Activated CD8-positive, alpha-beta memory T cell treated with anti-CD3 and anti-CD28 coated beads for 1 hour (primary cell): ENCODE measurements at regions not wholly inside any gene's neighbourhood (a gene's known extent, or its start where the extent isn't known, plus 50 kb on each side); places are given as distances from the start of the nearest gene placed in this dataset.

Experiments
- DNase-seq, 2 donors: peaks; one replicate each; pipeline ENCODE4 v3.0.0-alpha.2; 2020; ENCODE audit warnings: low read depth in 1 of 2; ENCODE audit errors: extremely low read depth in 1 of 2

GRCh38 chr3:177300039-177300833 lies 103.0 kb upstream of the TBL1XR1 start:
- no peak for DNase-seq

- DNase-seq, result no peak
Observed at GRCh38 chr3:177300842-177301241, 103.6 kb upstream of the TBL1XR1 start.

DNA sequence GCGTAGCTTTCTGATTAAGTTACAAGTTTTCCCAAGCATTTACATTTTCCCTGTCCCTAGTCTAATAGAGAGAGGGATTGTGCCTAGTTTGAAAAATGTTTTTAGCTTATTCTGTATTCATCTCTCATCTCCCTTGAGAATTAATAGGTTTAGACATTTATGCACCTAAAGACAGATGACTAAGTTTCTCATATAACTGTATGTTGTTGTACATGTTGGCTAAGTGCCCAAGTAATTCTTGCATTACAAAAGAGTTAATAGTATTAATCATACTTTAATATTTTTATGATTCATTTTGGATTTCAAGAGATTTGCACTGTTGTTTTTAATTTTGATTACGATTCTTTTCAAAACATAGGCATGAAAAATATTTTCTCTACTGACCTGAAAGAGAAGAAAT lies 109.0 kb upstream of the TBL1XR1 start:
- no peak for DNase-seq

DNA sequence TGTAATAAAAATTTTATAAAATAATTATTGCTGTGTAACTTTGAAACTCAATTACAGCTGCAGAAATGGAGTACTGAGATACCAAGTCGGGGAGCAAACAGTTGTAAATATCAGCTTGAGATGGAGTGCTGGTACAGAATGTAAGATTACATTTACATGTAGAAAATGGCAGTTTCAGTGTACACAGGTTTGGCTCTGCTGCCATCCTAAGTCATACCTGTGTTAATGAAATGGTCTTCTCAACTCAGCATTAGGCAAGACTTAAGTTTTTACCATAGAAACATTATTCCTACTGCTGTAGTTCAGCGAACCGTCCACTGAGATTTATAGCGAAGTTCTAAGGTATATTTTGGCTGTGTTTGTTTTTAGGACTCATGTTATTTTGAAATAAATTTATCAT lies 110.1 kb upstream of the TBL1XR1 start:
- no peak for DNase-seq

DNA sequence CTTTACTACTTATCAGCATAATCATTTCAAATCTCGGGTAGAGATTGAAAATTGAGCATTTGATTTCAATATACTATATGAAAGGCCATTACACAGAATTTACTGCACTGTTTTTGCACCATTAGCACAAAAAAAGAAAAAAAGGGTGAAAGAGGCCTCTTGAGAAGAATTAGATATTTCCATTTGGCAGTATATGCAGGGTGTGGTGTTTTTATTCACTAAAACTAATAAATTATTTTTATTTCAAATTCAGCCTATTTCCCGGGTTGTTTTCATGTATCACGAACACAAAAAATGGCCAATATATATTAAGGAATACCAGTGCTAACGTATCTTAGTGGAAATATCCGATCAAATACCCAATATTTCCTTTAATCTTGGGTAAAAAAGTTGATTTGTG lies 110.5 kb upstream of the TBL1XR1 start:
- no peak for DNase-seq

- no peak for DNase-seq
Observed at GRCh38 chr3:177308286-177308685, 111.0 kb upstream of the TBL1XR1 start.

DNA sequence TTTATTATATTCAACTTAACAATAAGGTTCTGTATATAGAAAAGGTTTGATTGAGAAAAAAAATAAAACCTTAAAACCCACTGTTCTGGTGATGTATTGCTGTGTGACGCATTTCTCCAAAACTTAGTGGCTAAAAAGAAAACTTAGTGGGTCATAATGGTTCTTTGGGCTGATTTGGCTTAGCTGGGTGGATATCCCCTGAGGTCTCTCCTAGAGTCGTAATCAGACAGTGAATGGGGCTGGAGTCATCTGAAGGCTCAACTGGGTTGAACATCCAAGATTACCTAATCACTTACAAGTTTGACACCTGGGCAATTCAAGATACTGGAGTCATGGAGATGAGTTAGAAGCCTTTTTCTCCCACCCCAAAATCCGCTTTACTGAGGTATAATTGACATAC lies 111.6 kb upstream of the TBL1XR1 start:
- no peak for DNase-seq

DNA sequence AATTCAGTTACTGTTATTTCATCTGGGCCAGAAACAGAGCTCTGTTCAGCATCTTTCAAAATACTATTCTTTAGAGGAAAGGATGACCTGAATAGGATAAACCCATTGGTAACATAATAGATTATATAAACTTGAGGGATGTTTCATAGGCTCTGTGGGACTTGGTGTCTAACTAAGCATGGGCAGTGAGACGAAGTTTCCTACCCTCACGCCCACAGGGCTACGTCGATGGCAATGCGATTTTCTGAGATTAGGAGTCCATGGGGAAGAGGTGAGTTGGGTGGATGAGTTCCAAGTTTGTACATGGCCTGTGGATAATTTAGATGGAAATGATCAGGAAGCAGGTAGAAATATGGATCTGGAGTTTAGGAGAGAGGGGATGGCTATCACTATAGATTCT lies 115.2 kb upstream of the TBL1XR1 start:
- no peak for DNase-seq

GRCh38 chr3:177314897-177315296 lies 117.6 kb upstream of the TBL1XR1 start:
- no peak for DNase-seq

GRCh38 chr3:177317247-177317646 lies 120.0 kb upstream of the TBL1XR1 start:
- DNase-seq, result no peak

DNA sequence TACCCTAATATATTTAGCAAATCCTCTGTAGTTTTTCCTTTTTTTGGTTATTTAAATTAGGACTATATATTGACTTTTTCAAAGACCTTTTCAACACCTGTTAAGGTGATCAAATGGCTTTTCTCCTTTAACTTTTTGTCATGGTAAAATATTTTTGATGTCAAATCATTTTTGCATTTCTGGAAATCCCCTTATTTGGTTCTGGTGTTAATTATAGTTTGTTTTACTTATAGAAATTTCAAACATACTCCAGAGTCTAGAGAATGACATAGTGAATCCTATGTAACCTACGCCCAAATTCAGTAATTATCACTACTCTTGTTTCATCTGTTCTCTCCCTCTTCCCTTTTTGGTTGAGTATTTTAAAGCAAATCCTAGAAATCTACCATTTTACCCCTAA lies 121.3 kb upstream of the TBL1XR1 start:
- DNase-seq, result no peak

DNA sequence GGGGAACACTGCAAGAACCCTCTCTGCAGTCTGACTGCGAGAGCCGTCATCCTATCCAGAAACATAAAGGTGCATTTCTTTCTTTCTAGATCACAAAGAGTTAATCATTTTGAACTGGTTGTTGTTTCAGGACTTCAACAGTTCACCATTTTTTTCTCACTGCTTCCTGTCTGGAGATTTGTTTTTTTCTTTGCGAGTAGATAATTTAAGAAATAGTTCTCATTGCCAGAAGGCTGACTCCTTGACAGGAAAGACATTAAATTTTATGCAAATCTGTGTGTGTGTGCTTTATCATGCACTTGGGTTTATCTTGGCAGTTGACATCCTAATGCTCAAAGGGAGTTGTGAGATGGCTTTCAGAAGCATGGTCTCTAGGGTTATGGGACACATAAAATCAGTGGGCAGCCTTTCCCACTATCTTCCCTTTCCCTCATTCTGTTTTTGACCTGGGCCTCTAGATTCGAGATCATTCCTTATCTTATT lies 123.5 kb upstream of the TBL1XR1 start:
- no peak for DNase-seq

DNA sequence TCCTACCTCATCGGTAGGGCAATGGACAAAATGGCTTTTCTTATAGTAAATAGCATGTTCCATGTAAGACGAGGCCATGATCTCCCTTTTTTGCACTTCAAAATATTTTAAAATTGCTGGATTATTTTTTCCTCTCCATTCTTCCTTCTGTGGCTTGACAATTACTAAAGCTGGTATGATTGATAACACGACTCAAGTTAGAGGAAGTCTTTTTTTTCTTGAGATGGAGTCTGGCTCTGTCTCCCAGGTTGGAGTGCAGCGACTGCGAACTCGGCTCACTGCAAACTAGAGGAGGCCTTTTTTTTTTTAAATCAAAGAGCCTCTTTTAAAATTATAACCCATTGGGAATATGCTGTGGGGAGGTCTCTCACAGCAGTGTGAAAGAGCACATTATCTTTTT lies 124.5 kb upstream of the TBL1XR1 start:
- DNase-seq, result no peak

DNA sequence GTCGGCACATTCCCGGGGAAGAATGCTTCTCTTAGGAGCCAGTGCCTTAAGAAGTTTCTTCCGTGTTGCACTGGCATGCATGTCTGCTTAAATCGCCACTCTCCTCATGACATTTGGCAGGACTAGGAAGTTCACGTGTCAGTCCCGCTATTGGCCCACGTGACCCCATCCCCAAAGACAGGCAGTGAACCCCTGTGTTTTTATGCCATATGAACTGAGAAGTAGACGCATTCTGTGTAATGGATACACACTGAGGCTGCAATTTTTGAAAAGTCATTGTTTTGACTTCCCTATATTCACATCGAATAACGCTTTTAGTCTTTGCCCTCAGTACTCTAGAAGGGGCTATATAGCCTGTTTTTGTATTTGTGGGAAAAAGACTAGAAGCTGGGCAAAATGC lies 125.6 kb upstream of the TBL1XR1 start:
- DNase-seq, result no peak

DNA sequence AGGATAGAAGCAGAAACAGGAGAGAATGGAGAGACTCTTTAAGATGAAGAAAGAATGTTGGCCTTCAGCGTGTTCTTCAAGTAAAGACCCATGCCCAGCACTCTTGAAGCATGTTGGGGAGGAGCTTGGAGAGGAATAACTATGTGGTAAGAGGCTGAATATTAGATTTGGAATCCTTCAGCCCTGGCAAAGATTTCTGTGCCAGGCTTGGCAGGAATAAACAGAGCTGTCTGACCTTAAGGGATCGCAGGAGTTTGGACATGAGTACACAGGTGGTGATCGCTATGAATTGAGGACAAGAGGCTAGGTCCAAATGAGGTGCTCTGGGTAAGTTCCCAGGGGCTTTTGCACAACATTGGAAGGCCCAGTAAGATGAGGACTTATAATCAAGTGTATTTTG lies 132.6 kb upstream of the TBL1XR1 start:
- DNase-seq, result no peak

GRCh38 chr3:177330779-177331178 lies 133.5 kb upstream of the TBL1XR1 start:
- no peak for DNase-seq

- no peak for DNase-seq
Observed at GRCh38 chr3:177331203-177331835, 134.0 kb upstream of the TBL1XR1 start.

- no peak for DNase-seq
Observed at GRCh38 chr3:177332955-177333354, 135.7 kb upstream of the TBL1XR1 start.

GRCh38 chr3:177333533-177334520 lies 136.5 kb upstream of the TBL1XR1 start:
- no peak for DNase-seq

- no peak for DNase-seq
Observed at GRCh38 chr3:177334803-177335202, 137.5 kb upstream of the TBL1XR1 start.

DNA sequence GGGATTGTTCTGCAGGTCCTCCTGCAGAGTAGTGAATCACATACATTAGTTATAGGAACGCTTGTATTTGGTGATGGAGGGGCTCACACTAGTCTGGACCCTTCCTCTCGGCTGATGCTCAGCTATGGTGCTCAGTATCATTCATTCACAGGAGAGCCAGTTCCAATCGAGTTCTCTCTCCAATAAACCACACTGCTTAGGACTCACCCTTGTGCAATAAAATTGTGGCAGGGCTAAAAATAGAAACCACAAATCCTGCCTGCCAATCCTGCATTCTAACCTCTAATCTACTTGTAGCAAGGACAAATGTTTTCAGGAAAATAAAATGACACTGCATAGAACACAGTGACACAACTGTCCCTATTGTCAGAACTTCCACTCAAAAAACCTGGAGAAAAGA lies 138.4 kb upstream of the TBL1XR1 start:
- DNase-seq, result no peak
